Peyer's patch (tissue), 4 donors: ENCODE measurements at regions not wholly inside any gene's neighbourhood (a gene's known extent, or its start where the extent isn't known, plus 50 kb on each side); places are given as distances from the start of the nearest gene placed in this dataset.

Experiments used
- DNase-seq, 3 donors: peaks; one replicate each; pipeline ENCODE4 v3.0.0-alpha.2; 2017 to 2019
- H3K27ac ChIP-seq, 4 donors: fragments of 200-600 bp; sonication (generic); one replicate each; pipeline ENCODE4 v1.5.1; 2016 to 2019
- H3K27me3 ChIP-seq, 2 donors: fragments of 200-600 bp; sonication (generic); one replicate each; pipeline ENCODE4 v1.5.1; 2019
- H3K36me3 ChIP-seq, 3 donors: fragments of 200-600 bp; sonication (generic); one replicate each; pipeline ENCODE4 v1.5.1; 2016 to 2019
- H3K4me1 ChIP-seq, 4 donors: fragments of 200-600 bp; sonication (generic); one replicate each; pipeline ENCODE4 v1.5.1; 2016 to 2019
- H3K4me3 ChIP-seq, 4 donors: fragments of 200-600 bp; sonication (generic); 1 replicate in 3 of 4; 2 replicates in 1 of 4; pipeline ENCODE4 v1.5.1; 2016 to 2019; ENCODE audit warnings: mild to moderate bottlenecking in 1 of 4
- H3K9me3 ChIP-seq, 4 donors: fragments of 200-600 bp; sonication (generic); one replicate each; pipeline ENCODE4 v1.5.1; 2016 to 2019; ENCODE audit warnings: mild to moderate bottlenecking in 1 of 4
- POLR2A ChIP-seq, 2 donors: fragments of 450-650 bp; IDR thresholded peaks; one replicate each; pipeline ENCODE4 v1.5.1; 2017; ENCODE audit warnings: antibody characterized with exemption in 2 of 2, mild to moderate bottlenecking in 2 of 2, moderate library complexity in 2 of 2
- TF ChIP-seq, protein P1 (sequence below), 6 experiments: fragments of 450-650 bp in 4 of 6; fragments of 200-600 bp in 2 of 6; sonication (generic) in 1 of 6; IDR thresholded peaks; one replicate each; pipeline ENCODE4 v1.5.1; 2017 to 2019; ENCODE audit warnings: antibody characterized with exemption in 6 of 6, mild to moderate bottlenecking in 3 of 6, moderate library complexity in 1 of 6

DNA sequence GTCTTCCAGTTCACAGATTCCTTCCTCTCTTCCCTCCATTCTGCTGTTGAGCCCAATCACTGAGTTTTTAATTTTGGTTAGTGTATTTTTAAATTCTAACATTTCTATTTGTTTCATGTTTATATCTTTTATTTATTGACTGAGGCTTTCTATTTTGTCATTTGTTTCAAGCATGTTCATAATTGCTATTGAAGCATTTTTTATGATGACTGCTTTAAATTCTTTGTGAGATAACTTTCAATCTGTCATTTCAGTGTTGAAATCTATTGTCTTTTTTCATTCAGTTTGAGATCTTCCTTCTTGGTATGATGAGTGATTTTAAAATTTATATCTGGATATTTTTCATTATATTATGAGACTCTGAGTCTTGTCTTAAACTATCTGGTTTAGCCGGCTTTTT, 192.3 kb downstream of the RPLP1 start:
- TF ChIP-seq POLR2A (IDR thresholded peaks at IDR 0.05) = no peak
- TF ChIP-seq, protein P1, sequence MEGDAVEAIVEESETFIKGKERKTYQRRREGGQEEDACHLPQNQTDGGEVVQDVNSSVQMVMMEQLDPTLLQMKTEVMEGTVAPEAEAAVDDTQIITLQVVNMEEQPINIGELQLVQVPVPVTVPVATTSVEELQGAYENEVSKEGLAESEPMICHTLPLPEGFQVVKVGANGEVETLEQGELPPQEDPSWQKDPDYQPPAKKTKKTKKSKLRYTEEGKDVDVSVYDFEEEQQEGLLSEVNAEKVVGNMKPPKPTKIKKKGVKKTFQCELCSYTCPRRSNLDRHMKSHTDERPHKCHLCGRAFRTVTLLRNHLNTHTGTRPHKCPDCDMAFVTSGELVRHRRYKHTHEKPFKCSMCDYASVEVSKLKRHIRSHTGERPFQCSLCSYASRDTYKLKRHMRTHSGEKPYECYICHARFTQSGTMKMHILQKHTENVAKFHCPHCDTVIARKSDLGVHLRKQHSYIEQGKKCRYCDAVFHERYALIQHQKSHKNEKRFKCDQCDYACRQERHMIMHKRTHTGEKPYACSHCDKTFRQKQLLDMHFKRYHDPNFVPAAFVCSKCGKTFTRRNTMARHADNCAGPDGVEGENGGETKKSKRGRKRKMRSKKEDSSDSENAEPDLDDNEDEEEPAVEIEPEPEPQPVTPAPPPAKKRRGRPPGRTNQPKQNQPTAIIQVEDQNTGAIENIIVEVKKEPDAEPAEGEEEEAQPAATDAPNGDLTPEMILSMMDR (IDR thresholded peaks at IDR 0.05) = no peak
- no peak for DNase-seq
- H3K4me1 ChIP-seq = no peaks in the 10 kb centered on the region
- no peaks in the 10 kb centered on the region for H3K9me3 ChIP-seq
- H3K36me3 ChIP-seq = no peaks in the 10 kb centered on the region
- H3K27ac ChIP-seq = no peak overlapping the region
- H3K27me3 ChIP-seq = no peaks in the 10 kb centered on the region
- H3K4me3 ChIP-seq = no peak overlapping the region

DNA sequence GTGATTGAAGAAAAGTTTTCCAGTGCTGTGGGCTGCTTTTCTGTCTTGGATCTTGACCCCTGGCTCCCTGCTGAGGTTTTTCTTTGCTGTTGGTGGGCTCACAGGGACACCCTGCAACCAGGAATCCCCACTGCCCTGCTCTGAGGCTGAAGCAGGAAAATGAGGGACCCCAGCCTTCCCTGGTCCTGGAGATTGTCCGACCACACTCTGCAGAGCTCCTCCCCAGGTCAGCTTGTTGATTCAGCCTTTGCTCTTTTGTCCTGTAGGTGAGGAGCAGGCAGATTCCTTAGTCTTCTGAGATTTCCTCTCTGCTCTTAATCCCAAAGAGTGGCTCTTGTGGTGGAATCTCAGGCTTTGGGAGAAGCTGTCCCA, 194.5 kb downstream of the RPLP1 start:
- no peaks in the 10 kb centered on the region for H3K27me3 ChIP-seq
- DNase-seq = no peak
- no peaks in the 10 kb centered on the region for H3K9me3 ChIP-seq
- no peak overlapping the region for H3K27ac ChIP-seq
- H3K4me3 ChIP-seq = no peak overlapping the region
- H3K36me3 ChIP-seq = no peaks in the 10 kb centered on the region
- no peaks in the 10 kb centered on the region for H3K4me1 ChIP-seq
- TF ChIP-seq, protein P1 (IDR thresholded peaks at IDR 0.05) = no peak
- no peak for TF ChIP-seq POLR2A (IDR thresholded peaks at IDR 0.05)

DNA sequence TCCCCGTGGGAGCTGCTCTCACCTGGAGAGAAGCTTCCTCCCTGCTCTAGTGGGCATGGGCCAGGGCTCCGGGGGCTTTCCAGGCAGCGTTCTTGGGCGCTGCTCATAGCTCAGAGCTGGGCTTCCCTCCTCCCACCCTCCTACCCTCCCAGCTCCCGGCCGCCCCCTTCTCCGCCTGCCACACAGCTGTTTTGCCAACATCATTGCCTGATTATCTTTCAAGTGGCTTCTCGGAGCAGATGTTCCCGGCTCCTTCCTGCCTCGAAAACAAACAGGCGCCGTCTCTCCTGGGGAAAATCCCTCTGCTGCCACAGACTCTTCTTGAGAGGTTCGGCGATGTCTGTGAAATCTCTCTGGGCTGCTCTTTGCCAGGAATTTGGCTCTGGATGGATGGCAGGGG, 195.6 kb downstream of the RPLP1 start:
- Histone ChIP-seq H3K4me3 (no peak overlapping the region), H3K36me3 (no peaks in the 10 kb centered on the region), H3K27me3 (no peaks in the 10 kb centered on the region), H3K4me1 (no peaks in the 10 kb centered on the region), H3K9me3 (no peaks in the 10 kb centered on the region), H3K27ac (no peak overlapping the region)
- no peak for DNase-seq
- no peak for TF ChIP-seq POLR2A (IDR thresholded peaks at IDR 0.05)
- TF ChIP-seq, protein P1 (IDR thresholded peaks at IDR 0.05) = no peak

DNA sequence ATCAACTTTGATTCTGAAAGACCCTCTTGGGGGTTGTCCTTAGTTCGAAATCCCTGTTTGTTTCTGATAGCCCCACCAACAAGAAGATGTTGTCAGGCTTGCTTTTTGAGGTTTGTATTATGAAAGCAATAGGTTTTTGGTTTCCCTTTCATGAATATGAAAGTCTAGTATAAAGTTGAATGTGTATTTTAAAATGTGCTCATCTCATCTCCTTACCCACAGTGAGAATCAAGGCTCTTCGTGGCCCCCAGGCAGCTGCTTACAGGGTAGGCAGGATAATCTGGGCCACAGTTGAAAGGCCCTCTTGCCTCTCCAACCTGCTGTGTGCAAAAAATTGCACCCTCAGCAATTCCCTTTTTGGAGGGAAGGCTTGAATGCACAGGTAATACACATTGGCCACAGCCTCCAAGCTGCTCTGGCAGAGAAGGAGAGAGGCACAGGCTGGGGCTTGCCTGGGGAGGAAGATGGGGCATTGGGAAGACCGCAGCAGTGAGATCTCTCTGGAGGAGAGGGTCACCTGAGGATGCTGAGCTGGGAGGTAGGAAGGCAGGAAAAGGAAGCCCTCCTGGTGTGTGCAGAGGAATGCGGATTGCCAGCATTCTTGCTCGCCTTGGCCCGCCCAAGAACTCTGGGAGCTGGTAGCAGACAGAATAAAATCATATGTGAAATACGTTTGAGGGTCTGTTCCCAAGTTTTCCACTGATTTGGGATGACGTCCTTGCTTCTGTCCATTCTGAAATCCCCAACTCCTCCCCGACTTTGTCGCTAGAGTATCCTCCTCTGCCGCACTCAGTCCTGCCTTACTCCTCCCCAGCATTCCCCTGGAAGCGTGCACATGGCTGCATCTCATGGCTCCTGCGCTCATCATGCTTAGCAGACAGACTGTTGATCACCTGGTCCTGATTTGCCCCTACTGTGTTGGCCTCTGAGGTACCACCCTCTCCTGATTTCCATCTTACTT, 196.4 kb downstream of the RPLP1 start:
- Histone ChIP-seq H3K4me1 (no peaks in the 10 kb centered on the region), H3K4me3 (no peak overlapping the region), H3K27me3 (no peaks in the 10 kb centered on the region), H3K27ac (no peak overlapping the region), H3K36me3 (no peaks in the 10 kb centered on the region), H3K9me3 (no peaks in the 10 kb centered on the region)
- DNase-seq = no peak
- no peak for TF ChIP-seq POLR2A (IDR thresholded peaks at IDR 0.05)
- TF ChIP-seq, protein P1 (IDR thresholded peaks at IDR 0.05) = no peak

DNA sequence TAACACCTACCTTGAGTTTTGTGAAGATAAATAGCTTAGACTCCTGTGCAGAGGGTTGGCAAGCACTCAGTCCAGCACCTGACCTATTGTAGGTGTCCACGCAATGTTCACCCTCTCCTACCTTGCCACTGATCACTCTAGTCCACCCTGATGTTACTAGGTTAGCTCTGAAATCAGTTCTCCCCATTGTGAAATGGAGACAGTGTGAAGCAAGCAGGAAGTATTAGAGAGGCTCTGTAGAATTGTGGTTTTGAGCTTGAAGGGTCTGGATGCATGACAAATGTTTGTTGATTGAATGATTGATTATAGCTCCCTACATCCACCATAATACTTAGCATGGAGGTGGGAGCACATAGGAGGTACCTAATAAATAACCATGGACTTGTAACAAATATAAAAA, 199.7 kb downstream of the RPLP1 start:
- TF ChIP-seq POLR2A (IDR thresholded peaks at IDR 0.05) = no peak
- TF ChIP-seq, protein P1 (IDR thresholded peaks at IDR 0.05) = no peak
- H3K9me3 ChIP-seq = no peaks in the 10 kb centered on the region
- H3K27me3 ChIP-seq = no peaks in the 10 kb centered on the region
- DNase-seq = no peak
- H3K36me3 ChIP-seq = no peaks in the 10 kb centered on the region
- H3K4me1 ChIP-seq = no peaks in the 10 kb centered on the region
- no peak overlapping the region for H3K4me3 ChIP-seq
- no peak overlapping the region for H3K27ac ChIP-seq
